ENCODE measurements at regions not wholly inside any gene's neighbourhood (a gene's known extent, or its start where the extent isn't known, plus 50 kb on each side); places are given as distances from the start of the nearest gene placed in this dataset.

GRCh38 chr6:16974704-16975359, 127.0 kb upstream of the STMND1 start:
- no peak for DNase-seq

- DNase-seq, result no peak
These were observed 127.5 kb upstream of the STMND1 start for GRCh38 chr6:16974387-16974673.

GRCh38 chr6:16973545-16974386, 128.1 kb upstream of the STMND1 start:
- DNase-seq, result no peak

- no peak for DNase-seq
These were observed 128.8 kb upstream of the STMND1 start for GRCh38 chr6:16973051-16973450.

GRCh38 chr6:16972535-16972934, 129.3 kb upstream of the STMND1 start:
- no peak for DNase-seq

- DNase-seq, result no peak
These were observed 131.9 kb upstream of the STMND1 start for GRCh38 chr6:16969699-16970655.

GRCh38 chr6:16968101-16968500, 133.7 kb upstream of the STMND1 start:
- DNase-seq, result no peak

GRCh38 chr6:16967470-16967817, 134.4 kb upstream of the STMND1 start:
- no peak for DNase-seq

GRCh38 chr6:16966791-16967469, 134.9 kb upstream of the STMND1 start:
- peak; percentile 64 for DNase-seq

GRCh38 chr6:16965689-16966088, 136.2 kb upstream of the STMND1 start:
- DNase-seq, result peak; percentile 73

- DNase-seq, result peak; percentile 77
These were observed 137.0 kb upstream of the STMND1 start for GRCh38 chr6:16964553-16965499.

- DNase-seq, result peak; percentile 73
These were observed 140.3 kb upstream of the STMND1 start for GRCh38 chr6:16961577-16961976.

GRCh38 chr6:16959789-16960188, 142.1 kb upstream of the STMND1 start:
- DNase-seq, result no peak

- DNase-seq, result no peak
These were observed 145.5 kb upstream of the STMND1 start for GRCh38 chr6:16956361-16956760.

GRCh38 chr6:16955899-16956298, 146.0 kb upstream of the STMND1 start:
- no peak for DNase-seq

- no peak for DNase-seq
These were observed 147.9 kb upstream of the STMND1 start for GRCh38 chr6:16953905-16954304.

GRCh38 chr6:16953446-16953845, 148.4 kb upstream of the STMND1 start:
- no peak for DNase-seq

- no peak for DNase-seq
These were observed 150.9 kb upstream of the STMND1 start for GRCh38 chr6:16950825-16951495.

GRCh38 chr6:16950302-16950701, 151.5 kb upstream of the STMND1 start:
- DNase-seq, result peak; percentile 38

- DNase-seq, result peak; percentile 91
These were observed 152.1 kb upstream of the STMND1 start for GRCh38 chr6:16949716-16950115.

- no peak for DNase-seq
These were observed 153.5 kb upstream of the STMND1 start for GRCh38 chr6:16948396-16948795.
